ENCODE measurements at regions not wholly inside any gene's neighbourhood (a gene's known extent, or its start where the extent isn't known, plus 50 kb on each side); places are given as distances from the start of the nearest gene placed in this dataset.

DNA sequence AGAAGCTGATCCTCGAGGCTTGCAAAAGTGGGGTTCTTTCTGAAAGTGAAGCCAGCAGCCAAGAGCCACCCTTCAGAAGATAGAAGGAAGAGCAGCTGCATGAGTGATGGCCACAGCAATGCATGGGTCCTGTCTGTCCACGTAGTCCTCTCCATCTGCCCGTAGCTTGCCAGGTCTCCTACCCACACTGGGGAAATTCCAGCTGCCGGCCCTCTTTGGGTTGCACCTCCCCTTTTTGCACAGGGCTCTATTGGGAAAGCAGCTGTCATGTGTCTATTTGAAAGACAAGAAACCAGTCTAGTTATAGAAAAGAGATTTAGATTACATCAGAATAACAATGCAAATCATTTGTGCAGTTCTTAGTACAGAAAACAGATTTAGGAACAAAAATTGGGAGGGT lies 204.4 kb downstream of the GIPC2 start:
- no peak for DNase-seq (ENCODE audit: low spot score)

GRCh38 chr1:78254517-78254916 lies 208.8 kb downstream of the GIPC2 start:
- DNase-seq (ENCODE audit: low spot score), result no peak
- no peak for TF ChIP-seq CTCF (IDR thresholded peaks at IDR 0.05; ENCODE audit: extremely low read depth, missing control alignments)

More for the DNA sequence above, 204.4 kb downstream of the GIPC2 start:
- no peak for TF ChIP-seq CTCF (IDR thresholded peaks at IDR 0.05; ENCODE audit: extremely low read depth, missing control alignments)

DNA sequence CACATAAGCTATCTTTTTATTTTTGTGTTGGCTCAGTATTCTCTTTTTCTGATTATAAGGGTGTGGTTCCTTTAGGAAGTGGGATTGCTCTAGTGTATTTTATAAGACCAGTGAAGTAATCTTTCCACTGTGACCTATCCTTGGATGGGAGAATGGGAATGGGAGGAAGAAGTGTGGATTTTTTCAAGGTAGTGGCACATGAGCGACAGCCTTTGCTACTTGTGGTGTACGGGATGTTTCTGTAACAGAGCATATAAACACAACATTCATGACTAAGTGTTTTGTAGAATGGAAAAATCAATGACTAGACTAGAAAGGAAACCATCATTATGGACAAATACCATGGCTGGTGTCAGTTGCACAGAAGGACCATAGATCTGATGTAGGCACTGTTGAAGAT lies 209.6 kb downstream of the GIPC2 start:
- DNase-seq (ENCODE audit: low spot score), result no peak
- TF ChIP-seq CTCF (IDR thresholded peaks at IDR 0.05; ENCODE audit: extremely low read depth, missing control alignments), result no peak

DNA sequence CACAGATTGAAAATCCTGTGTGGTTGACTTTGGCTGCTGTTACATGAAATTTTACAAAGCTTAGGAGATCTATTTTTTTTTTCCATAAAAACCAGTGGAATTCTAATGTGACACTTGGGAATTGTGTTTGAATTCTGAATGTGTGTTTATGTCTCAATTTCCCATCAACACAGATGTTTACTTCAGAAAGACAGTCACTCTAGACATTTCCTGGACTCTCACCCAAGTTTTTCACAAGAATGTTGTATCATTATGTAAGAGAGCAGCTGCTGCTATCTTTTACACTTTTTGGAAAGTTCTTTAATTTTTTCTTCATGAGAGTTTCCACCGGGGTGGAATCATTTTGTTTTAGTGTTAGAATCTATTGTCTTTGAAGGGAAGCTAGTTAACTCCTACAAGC lies 210.1 kb downstream of the GIPC2 start:
- DNase-seq (ENCODE audit: low spot score), result no peak
- TF ChIP-seq CTCF (IDR thresholded peaks at IDR 0.05; ENCODE audit: extremely low read depth, missing control alignments), result no peak

GRCh38 chr1:78263459-78263858 lies 217.7 kb downstream of the GIPC2 start:
- TF ChIP-seq CTCF (IDR thresholded peaks at IDR 0.05; ENCODE audit: extremely low read depth, missing control alignments), result no peak
- no peak for DNase-seq (ENCODE audit: low spot score)

DNA sequence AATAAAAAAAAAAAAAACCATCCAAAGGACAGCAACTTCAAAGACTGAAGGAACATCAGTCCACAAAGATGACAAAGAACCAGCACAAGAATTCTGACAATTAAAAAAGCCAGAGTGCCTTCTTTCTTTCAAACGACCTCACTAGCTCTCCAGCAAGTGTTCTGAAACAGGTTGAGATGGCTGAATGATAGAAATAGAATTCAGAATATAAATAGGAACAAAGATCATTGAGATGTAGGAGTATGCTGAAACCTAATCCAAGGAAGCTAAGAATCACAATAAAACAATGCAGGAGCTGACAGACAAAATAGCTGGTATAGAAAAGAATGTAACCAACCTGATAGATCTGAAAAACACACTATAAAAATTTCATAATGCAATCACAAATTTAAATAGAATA lies 218.2 kb downstream of the GIPC2 start:
- no peak for DNase-seq (ENCODE audit: low spot score)
- TF ChIP-seq CTCF (IDR thresholded peaks at IDR 0.05; ENCODE audit: extremely low read depth, missing control alignments), result no peak

DNA sequence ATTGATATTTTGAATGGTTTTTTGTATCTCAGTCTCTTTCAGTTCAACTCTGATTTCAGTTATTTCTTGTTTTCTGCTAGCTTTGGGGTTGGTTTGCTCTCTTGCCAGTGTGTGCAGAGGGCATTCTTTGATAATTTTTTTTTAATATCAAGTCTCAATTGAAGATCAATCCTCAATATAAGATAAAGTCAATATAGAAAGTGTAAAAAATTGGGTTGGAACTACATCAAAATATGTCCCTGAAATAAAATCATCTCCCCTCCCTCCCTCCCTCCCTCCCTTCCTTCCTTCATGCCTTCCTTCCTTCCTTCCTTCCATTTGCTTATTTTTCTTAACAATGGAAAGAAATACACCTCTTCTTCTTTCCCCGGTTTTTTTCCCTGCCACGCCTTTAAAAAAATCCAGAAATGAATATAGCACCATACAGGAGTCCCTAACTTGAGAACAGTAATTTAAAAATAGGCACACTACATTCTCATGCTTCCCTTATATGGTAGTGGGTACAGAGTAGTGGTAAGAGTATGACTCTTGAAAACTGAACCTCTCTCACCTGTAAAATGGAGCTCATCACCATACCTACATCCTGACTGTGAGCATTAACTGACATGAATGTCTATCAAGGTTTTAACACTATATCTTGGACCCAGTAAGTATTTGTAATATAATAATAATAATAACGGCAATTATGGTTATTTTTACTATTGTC lies 221.9 kb downstream of the GIPC2 start:
- TF ChIP-seq CTCF (IDR thresholded peaks at IDR 0.05; ENCODE audit: extremely low read depth, missing control alignments), result no peak
- DNase-seq (ENCODE audit: low spot score), result no peak
